AML-193 (cell line): ENCODE measurements at regions not wholly inside any gene's neighbourhood (a gene's known extent, or its start where the extent isn't known, plus 50 kb on each side); places are given as distances from the start of the nearest gene placed in this dataset.

Experiments
- DNase-seq, 2 experiments: peaks; one replicate each; lab custom pipeline; 2025; lab: John Stamatoyannopoulos, UW

GRCh38 chr7:17608114-17608833 lies 309.8 kb downstream of the AHR start:
- DNase-seq = no peak

DNA sequence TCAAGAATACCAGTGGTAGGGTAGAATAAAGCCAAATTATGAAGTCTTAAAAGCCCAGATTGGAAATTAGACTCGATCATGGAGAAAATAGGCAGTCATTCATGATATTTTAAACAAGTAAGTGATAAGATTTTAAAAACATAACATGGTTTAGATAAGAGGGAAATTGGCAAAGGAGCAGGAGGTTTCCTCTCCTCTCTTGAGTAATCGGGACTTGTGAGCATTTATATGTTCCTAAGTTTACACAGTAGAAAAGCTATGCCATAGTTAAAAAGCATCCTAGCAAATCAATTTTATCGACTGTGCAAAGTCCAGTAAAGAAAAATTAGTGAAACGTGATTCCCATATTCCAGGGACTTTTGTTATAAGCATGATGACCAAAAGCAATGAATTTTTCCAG lies 313.2 kb downstream of the AHR start:
- no peak for DNase-seq

- no peak for DNase-seq
Measured at GRCh38 chr7:17613338-17614041, 315.0 kb downstream of the AHR start.

- DNase-seq = no peak
Measured at GRCh38 chr7:17617380-17617779, 318.9 kb downstream of the AHR start.

GRCh38 chr7:17617857-17618651 lies 319.6 kb downstream of the AHR start:
- no peak for DNase-seq

- no peak for DNase-seq
Measured at GRCh38 chr7:17618652-17618974, 320.2 kb downstream of the AHR start.

DNA sequence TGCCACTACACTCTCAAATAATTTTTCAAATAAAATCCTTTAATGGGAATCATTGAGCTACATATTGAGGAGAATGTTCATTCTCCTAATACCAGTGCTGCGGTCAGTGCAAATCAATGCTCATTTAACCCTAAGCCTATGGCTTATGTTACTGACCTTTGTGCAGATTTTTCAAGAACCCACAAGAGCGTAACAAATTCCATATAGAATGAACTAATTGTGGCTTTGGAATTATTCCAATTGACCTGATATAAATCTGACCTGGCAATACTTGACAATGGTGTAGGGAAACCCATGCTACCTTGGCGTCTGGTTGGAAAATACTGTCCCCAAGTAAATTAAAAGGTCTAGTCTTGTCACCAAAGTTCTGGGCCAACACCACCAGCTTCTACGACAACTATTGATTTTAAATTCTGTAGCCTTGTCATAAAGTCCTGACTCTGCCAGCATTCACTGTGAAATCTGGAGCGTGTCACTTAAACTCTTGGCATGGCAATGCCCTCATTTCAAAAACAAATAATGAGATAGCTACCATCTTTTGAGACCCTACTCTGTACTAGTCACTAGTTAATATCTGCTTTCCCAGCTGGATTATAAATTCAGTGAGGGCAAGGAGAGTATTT lies 320.9 kb downstream of the AHR start:
- DNase-seq = no peak

DNA sequence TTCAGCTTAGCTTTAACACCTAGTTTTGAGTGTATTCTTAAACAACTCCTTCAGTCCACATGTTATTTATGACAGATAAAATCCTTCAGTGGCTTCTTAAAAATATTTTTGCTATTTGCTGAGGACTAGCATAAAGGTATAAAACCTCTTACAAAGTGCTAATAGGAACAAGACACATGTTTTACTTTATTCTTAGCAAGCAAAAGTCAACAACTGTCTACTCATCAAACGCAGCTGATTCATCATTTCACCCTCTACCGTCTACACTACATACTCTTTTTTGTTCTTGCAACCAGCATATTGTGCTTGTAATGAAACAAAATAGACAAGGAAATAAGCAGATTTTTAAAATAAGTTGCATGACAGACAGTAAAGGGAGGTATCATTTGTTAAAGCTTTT lies 319.7 kb downstream of the SNX13 start:
- DNase-seq = no peak

DNA sequence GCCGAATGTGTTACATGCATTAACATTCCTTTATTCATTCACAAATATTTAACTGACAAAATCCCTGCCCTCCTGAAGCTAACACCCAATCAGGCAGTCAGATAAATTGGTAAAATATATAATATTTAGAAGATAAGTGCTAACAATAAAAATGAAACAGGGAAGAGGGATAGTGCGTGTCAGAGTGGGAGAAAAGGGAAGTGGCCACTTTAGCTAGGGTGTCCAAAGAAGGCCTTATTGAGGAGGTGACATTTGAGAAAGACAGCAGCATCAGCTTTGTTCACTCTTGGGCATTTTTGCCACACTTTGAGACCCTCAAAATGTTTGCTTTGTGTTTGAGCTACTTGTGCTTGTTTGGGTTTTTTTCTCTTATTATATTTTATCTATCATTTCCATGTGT lies 317.8 kb downstream of the SNX13 start:
- DNase-seq = no peak

- no peak for DNase-seq
Measured at GRCh38 chr7:17623546-17624185, 316.6 kb downstream of the SNX13 start.

DNA sequence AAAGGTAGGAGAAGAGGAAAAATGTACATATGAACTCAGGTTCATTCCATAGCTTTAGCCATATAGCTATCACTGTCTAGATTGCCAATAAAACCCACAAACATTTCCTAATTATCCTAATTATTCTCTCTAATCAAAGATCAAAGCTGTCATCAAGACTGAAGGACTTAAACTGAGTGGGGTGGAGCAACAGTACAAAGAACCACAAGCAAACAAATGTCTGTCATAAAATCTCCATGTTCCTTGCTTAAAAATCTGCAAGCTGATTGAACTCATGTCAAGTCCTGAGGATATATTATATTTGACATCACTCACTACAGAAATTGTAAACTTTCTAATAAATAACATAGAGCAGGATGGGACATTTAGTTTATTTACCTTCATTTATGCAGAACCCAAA lies 315.9 kb downstream of the SNX13 start:
- no peak for DNase-seq

DNA sequence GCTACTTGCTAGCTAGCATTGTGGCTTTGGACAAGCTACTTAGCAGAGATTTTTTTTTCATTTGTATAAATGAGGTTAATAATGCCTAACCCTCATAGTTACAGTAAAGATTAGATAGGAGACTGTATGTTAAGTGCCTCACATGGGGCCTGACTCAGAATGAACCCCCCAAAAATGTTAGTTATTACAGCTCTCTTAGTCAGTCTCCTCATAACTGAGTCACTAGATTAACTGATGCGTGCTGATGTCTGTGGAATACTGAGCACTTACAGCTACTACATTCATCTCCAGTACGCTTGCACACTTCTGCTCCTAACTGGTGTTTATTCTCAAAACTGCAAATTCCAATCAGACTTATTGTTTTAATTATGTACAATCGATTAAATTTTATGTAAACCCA lies 315.3 kb downstream of the SNX13 start:
- DNase-seq = no peak

GRCh38 chr7:17626235-17626634 lies 314.1 kb downstream of the SNX13 start:
- DNase-seq = no peak

GRCh38 chr7:17631061-17631460 lies 309.2 kb downstream of the SNX13 start:
- no peak for DNase-seq

DNA sequence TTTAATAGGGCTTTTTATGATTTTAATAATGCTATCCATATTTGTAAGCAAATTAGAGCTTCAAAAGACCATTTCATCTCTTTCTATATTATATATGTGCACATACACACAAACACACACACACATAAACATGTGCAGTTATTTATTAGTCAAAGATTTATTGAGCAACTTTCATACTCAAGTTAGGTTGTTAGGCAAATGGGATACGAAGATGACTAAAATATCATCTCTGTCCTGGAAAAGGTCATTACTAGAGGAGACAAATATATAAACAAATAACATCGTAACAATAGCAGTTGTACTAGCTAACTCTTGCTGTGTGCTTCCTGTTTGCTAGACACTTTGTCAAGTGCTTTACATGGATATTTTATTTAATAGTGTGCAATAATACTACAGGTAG lies 307.9 kb downstream of the SNX13 start:
- no peak for DNase-seq

DNA sequence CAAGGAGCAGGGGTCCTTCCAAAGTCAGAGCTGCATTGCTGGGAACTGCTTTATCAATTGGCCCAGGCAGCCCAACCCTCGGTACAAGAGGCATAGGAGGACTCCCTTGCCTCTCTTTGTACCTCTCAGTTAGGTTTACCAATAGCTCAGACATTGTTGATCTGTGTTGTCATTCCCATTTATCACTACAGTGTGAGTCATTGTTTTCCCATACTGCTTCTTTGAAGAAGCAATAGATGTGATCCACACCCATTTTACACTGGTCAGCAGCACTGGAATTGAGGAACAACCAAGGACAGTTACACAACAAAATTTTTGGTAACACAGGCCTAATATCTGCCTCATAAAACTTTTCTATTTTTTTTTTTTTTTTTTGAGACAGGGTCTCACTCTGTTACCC lies 307.2 kb downstream of the SNX13 start:
- no peak for DNase-seq

- DNase-seq = peak; percentile 6 to 43
Measured at GRCh38 chr7:17638727-17639126, 301.6 kb downstream of the SNX13 start.

DNA sequence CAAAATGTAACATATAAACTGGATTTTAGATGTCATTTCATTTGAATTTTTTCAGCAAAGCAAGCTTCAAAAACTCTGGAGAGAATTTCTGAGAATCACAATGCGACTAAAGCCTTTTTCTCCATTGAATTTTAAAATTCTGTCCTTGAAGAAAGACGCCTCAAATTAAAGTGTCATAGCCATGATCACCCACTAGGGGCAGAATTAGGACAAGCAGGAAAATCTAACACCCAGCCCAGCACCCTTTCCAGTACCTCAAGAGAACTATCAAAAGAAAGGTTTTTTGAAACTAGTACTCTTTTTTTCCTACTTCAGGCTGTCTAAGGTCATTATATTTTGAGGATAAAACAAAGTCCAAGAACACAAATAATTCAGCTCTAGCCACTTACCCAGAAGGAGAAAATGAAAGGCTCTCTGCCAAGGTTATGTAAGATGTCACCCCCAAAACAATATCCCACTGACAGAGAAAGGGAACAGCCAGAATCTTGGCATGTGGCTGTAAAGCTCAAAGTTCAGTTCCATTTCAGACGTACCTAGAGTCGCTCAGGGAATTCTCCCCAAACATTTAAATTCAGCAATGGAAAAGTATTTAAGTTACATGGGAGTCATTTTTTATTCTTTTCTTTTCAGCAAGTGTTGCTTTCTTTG lies 299.4 kb downstream of the SNX13 start:
- DNase-seq = peak; percentile 34 to 37

- no peak for DNase-seq
Measured at GRCh38 chr7:17645500-17645899, 294.8 kb downstream of the SNX13 start.

- no peak for DNase-seq
Measured at GRCh38 chr7:17646253-17646956, 293.9 kb downstream of the SNX13 start.

DNA sequence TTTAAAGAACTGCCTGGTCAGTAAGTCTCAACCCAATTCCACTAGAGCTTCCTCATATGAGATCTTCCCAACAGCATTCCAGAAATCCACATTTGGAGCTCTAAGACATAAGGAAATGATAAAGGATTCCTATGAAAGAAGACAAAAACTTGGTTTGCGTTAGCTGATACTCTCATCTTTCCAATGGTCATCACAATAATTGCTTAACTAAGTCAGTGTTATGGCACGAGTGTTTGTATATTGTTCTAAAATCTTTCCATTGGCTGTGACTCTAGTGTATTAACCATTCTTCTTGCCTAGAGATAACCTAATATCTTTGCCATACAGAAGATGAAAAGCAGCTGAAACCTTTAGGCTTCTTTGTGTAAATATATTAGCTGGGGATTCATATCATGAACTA lies 289.0 kb downstream of the SNX13 start:
- no peak for DNase-seq
